ENCODE measurements at regions not wholly inside any gene's neighbourhood (a gene's known extent, or its start where the extent isn't known, plus 50 kb on each side); places are given as distances from the start of the nearest gene placed in this dataset.

DNA sequence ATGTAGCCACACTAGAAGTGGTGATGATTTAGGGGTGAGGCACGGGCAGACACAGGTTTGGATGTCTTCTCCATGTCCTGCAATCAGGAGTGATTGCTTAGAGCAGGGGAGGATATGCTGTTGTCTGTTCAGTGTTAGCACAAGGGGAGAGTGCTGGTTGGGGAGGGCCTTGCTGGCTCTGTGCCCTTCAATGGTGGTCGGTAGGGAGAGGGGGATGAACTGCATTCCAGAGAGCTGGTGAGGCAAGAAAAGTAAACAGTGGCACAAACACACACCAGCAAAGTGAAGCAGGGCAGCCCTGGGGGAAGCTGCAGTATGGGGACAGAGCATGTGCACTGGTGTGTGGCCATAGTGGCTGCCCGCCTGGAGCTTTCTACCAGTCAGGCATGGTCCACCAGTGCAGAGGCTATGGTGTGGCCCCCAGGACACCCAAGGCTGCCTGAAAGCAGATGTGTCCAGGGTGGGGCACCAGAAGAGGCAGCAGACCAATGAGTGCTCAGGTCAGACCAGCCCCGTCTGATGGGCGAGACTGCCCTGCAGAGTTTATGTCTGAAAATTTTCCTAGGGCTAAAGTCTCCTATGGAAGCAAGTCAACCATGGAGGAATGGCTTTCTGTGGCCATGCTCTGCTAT, 1676.9 kb downstream of the PCDH9 start:
- TF ChIP-seq, protein P1, sequence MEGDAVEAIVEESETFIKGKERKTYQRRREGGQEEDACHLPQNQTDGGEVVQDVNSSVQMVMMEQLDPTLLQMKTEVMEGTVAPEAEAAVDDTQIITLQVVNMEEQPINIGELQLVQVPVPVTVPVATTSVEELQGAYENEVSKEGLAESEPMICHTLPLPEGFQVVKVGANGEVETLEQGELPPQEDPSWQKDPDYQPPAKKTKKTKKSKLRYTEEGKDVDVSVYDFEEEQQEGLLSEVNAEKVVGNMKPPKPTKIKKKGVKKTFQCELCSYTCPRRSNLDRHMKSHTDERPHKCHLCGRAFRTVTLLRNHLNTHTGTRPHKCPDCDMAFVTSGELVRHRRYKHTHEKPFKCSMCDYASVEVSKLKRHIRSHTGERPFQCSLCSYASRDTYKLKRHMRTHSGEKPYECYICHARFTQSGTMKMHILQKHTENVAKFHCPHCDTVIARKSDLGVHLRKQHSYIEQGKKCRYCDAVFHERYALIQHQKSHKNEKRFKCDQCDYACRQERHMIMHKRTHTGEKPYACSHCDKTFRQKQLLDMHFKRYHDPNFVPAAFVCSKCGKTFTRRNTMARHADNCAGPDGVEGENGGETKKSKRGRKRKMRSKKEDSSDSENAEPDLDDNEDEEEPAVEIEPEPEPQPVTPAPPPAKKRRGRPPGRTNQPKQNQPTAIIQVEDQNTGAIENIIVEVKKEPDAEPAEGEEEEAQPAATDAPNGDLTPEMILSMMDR (conservative IDR thresholded peaks at IDR 0.05; ENCODE audit: low read depth, low read length): no peak
- no peak overlapping the region for H3K4me3 ChIP-seq (ENCODE audit: low read depth, low read length)
- DNase-seq (ENCODE audit: low read depth): no peak

DNA sequence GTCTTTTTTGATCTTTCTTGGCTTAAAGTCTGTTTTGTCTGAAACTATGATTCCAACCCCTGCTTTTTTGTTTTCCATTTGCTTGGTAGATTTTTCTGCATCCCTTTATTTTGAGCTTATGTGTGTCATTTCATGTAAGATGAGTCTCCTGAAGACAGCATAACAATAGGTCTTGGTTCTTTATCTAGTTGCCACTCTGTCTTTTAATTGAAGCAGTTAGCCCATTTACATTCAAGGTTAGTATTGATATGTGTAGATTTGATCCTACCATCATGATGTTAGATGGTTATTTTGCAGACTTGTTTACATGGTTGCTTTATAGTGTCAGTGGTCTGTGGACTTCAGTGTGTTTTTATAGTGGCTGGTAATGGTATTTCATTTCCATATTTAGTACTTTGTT, 1678.9 kb downstream of the PCDH9 start:
- TF ChIP-seq, protein P1 (conservative IDR thresholded peaks at IDR 0.05; ENCODE audit: low read depth, low read length): no peak
- no peak overlapping the region for H3K4me3 ChIP-seq (ENCODE audit: low read depth, low read length)
- no peak for DNase-seq (ENCODE audit: low read depth)

- DNase-seq (ENCODE audit: low read depth): no peak
- H3K4me3 ChIP-seq (ENCODE audit: low read depth, low read length): no peak overlapping the region
- TF ChIP-seq, protein P1 (conservative IDR thresholded peaks at IDR 0.05; ENCODE audit: low read depth, low read length): no peak
Observed at GRCh38 chr13:65540175-65540574, 1690.0 kb downstream of the PCDH9 start.

DNA sequence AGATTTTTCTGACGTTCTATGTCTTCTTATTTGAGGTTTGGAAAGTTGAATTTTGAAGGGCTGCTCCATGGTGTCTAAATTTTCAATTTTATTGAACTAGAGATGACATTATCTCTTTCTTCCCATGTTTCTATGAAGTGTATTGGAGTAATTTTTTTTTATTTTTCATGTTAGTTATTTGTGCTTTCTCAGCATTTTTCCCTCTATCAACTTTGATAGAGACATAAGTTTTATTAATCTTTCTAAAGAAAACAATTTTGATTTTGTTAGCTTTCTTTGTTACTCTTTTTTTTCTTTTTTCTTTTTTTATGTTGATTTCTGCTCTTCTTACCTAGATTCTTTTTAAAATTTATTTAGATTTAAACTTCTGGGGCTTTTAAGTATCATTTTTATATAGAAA, 1694.8 kb downstream of the PCDH9 start:
- H3K4me3 ChIP-seq (ENCODE audit: low read depth, low read length): no peak overlapping the region
- TF ChIP-seq, protein P1 (conservative IDR thresholded peaks at IDR 0.05; ENCODE audit: low read depth, low read length): no peak
- DNase-seq (ENCODE audit: low read depth): no peak

- no peak for DNase-seq (ENCODE audit: low read depth)
- TF ChIP-seq, protein P1 (conservative IDR thresholded peaks at IDR 0.05; ENCODE audit: low read depth, low read length): no peak
Observed at GRCh38 chr13:65532231-65532630, 1697.9 kb downstream of the PCDH9 start.

GRCh38 chr13:65530688-65531087, 1699.4 kb downstream of the PCDH9 start:
- no peak overlapping the region for H3K4me3 ChIP-seq (ENCODE audit: low read depth, low read length)
- no peak for DNase-seq (ENCODE audit: low read depth)
- TF ChIP-seq, protein P1 (conservative IDR thresholded peaks at IDR 0.05; ENCODE audit: low read depth, low read length): no peak

More at GRCh38 chr13:65532231-65532630, 1697.9 kb downstream of the PCDH9 start:
- H3K4me3 ChIP-seq (ENCODE audit: low read depth, low read length): no peak overlapping the region

DNA sequence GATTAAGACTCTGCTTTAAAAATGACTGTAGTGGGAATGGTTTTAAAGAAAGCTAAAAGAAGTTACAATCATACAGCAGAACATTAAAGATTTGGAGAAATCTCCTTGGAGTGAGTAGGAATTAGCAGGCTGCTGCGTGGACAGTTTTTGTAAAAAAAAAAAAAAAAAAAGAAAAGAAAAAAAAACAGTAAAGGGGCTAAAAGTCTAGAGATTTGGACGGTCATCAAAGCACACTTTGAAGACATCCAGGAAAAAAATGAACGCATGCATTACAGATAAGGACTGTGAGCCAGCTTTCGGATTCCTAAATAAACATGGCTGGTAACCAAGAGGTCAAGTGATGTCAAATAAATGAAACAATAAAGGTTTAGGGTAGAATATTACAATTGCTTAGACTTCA, 1700.6 kb downstream of the PCDH9 start:
- TF ChIP-seq, protein P1 (conservative IDR thresholded peaks at IDR 0.05; ENCODE audit: low read depth, low read length): no peak
- no peak overlapping the region for H3K4me3 ChIP-seq (ENCODE audit: low read depth, low read length)
- no peak for DNase-seq (ENCODE audit: low read depth)
